GM12878 (cell line): ENCODE measurements at regions not wholly inside any gene's neighbourhood (a gene's known extent, or its start where the extent isn't known, plus 50 kb on each side); places are given as distances from the start of the nearest gene placed in this dataset.

Experiments
- ATAC-seq: fragments of 200-7000 bp; cut with Tn5 transposase; 3 replicates; pipeline ENCODE4 v1.9.1; 2020; ENCODE audit warnings: mild to moderate bottlenecking, moderate library complexity
- BruUV-seq: library from RNA; stranded (reverse); fragments of 400-500 nt; replicated peaks from 2 replicates; lab custom pipeline; 2021; lab: Mats Ljungman, UMichigan
- CTCF ChIA-PET: fragments of 300-600 bp; sonication (Branson Sonifier 250); formaldehyde crosslinking; extraction: SDS; loops from one replicate; lab custom pipeline; 2021; ENCODE audit warnings: inconsistent platforms; lab: Yijun Ruan, JAX
- POLR2A ChIA-PET: fragments of 350-600 bp; formaldehyde crosslinking; extraction: SDS; loops from one replicate; lab custom pipeline; 2021; ENCODE audit warnings: inconsistent platforms; lab: Charles Lee
- RAD21 ChIA-PET: fragments of 300-600 bp; sonication (Branson Sonifier 250); formaldehyde crosslinking; loops from one replicate; lab custom pipeline; 2023; ENCODE audit warnings: antibody characterized with exemption; ENCODE audit not compliant: unreplicated experiment; lab: Charles Lee
- SMC1A ChIA-PET: fragments of 300-600 bp; sonication (Branson Sonifier 250); formaldehyde crosslinking; loops from one replicate; lab custom pipeline; 2023; ENCODE audit not compliant: unreplicated experiment, uncharacterized antibody; lab: Charles Lee
- DNase-seq: peaks from one replicate; pipeline ENCODE4 v3.0.0-alpha.2; 2011; ENCODE audit warnings: low read depth, low spot score
- FAIRE-seq: peaks from 3 replicates; lab custom pipeline; 2011; peaks lifted over from hg19 to GRCh38; lab: Jason Lieb, UNC
- H2AFZ ChIP-seq: 2 replicates; pipeline ENCODE4 v1.6.0; 2011; ENCODE audit warnings: low read depth, low read length, control low read depth; ENCODE audit not compliant: control insufficient read depth
- H3K27ac ChIP-seq: 2 replicates; pipeline ENCODE4 v1.5.1; 2011; ENCODE audit warnings: control low read depth; ENCODE audit not compliant: control insufficient read depth, insufficient read depth
- H3K27me3 ChIP-seq, 2 experiments: replicated peaks in 1 of 2; 2 replicates each; pipeline versions ENCODE4 v1.6.0 to v1.6.1; 2011; ENCODE audit warnings: low read length in 1 of 2; ENCODE audit not compliant: control insufficient read depth in 2 of 2, insufficient read depth in 2 of 2
- H3K36me3 ChIP-seq, 2 experiments: 2 replicates each; pipeline ENCODE4 v1.5.1; 2011; ENCODE audit warnings: low read length in 1 of 2; ENCODE audit not compliant: control insufficient read depth in 2 of 2, insufficient read depth in 2 of 2
- H3K4me1 ChIP-seq: 2 replicates; pipeline ENCODE4 v1.6.1; 2011; ENCODE audit warnings: mild to moderate bottlenecking, low read length, moderate library complexity, mixed read lengths; ENCODE audit not compliant: control insufficient read depth, insufficient read depth
- H3K4me2 ChIP-seq: 2 replicates; pipeline ENCODE4 v1.6.0; 2011; ENCODE audit warnings: control low read depth; ENCODE audit not compliant: control insufficient read depth, insufficient read depth
- H3K4me3 ChIP-seq: fragments of 200-600 bp; sonication (generic); 2 replicates; pipeline ENCODE4 v1.5.1; 2016
- H3K79me2 ChIP-seq: 2 replicates; pipeline ENCODE4 v1.6.0; 2011; ENCODE audit warnings: low read length; ENCODE audit not compliant: control insufficient read depth, insufficient read depth
- H3K9ac ChIP-seq: 2 replicates; pipeline ENCODE4 v1.8.0; 2011; ENCODE audit warnings: low read length, control low read depth, mixed read lengths; ENCODE audit not compliant: control insufficient read depth, insufficient read depth
- H3K9me3 ChIP-seq: replicated peaks from 3 replicates; pipeline ENCODE4 v1.5.1; 2011; ENCODE audit warnings: mild to moderate bottlenecking, low read length; ENCODE audit not compliant: control insufficient read depth, insufficient read depth
- H4K20me1 ChIP-seq: 2 replicates; pipeline ENCODE4 v1.6.0; 2011; ENCODE audit not compliant: control insufficient read depth, insufficient read depth
- CBFB ChIP-seq: IDR thresholded peaks from 2 replicates; pipeline ENCODE4 v1.6.1; 2016; ENCODE audit warnings: antibody characterized with exemption, low read depth
- E4F1 ChIP-seq: fragments of 450-650 bp; IDR thresholded peaks from 2 replicates; pipeline ENCODE4 v1.6.1; 2018; ENCODE audit warnings: borderline replicate concordance, mild to moderate bottlenecking; ENCODE audit not compliant: partially characterized antibody
- ETV6 ChIP-seq, 2 experiments: fragments of 450-650 bp in 1 of 2; IDR thresholded peaks in 1 of 2; conservative IDR thresholded peaks in 1 of 2; 2 replicates each; pipeline ENCODE4 v1.6.1; 2014; ENCODE audit warnings: antibody characterized with exemption in 1 of 2, borderline replicate concordance in 1 of 2, low read depth in 1 of 2, mild to moderate bottlenecking in 1 of 2, moderate library complexity in 1 of 2
- GATAD2B ChIP-seq: fragments of 450-650 bp; conservative IDR thresholded peaks from 2 replicates; pipeline ENCODE4 v1.6.1; 2017; ENCODE audit warnings: low read depth, mild to moderate bottlenecking, moderate library complexity
- HDAC2 ChIP-seq: fragments of 200-600 bp; sonication (generic); IDR thresholded peaks from 2 replicates; pipeline ENCODE4 v1.6.1; 2017
- PAX5 ChIP-seq: IDR thresholded peaks from 2 replicates; pipeline ENCODE4 v1.6.1; 2011; ENCODE audit warnings: low read depth, low read length, borderline replicate concordance
- POLR2AphosphoS2 ChIP-seq: IDR thresholded peaks from 2 replicates; pipeline ENCODE4 v1.6.1; 2011; ENCODE audit warnings: low read depth, mild to moderate bottlenecking, low read length, improper control_type of control experiment, moderate library complexity
- SMAD5 ChIP-seq: IDR thresholded peaks from 2 replicates; pipeline ENCODE4 v1.6.1; 2016; ENCODE audit warnings: antibody characterized with exemption, low read depth
- TCF7 ChIP-seq: IDR thresholded peaks from 2 replicates; pipeline ENCODE4 v1.6.1; 2014; ENCODE audit warnings: antibody characterized with exemption, borderline replicate concordance
- WGBS: methylation state at CpG from one replicate; pipeline ENCODE4 v1.1.6; 2016; ENCODE audit warnings: low lambda C conversion rate; ENCODE audit not compliant: insufficient replicate concordance, insufficient coverage; ENCODE audit errors: missing lambda C conversion rate; 5-methylcytosine and 5-hydroxymethylcytosine counted together
- in situ Hi-C: fragments of 300-500 bp; cut with MboI; formaldehyde crosslinking; loops from 9 replicates; pipeline ENCODE4 v1.14.3; 2018; ENCODE audit warnings: mixed read lengths
- intact Hi-C: fragments of 100-400 bp; cut with micrococcal nuclease; formaldehyde crosslinking; loops from one replicate; pipeline ENCODE4 v1.14.2; 2022; ENCODE audit not compliant: unreplicated experiment
- TF ChIP-seq, protein P1 (sequence below): IDR thresholded peaks from 2 replicates; pipeline ENCODE4 v1.6.1; 2012; ENCODE audit warnings: improper control_type of control experiment, low read depth, low read length; ENCODE audit not compliant: insufficient replicate concordance

GRCh38 chr4:189385579-189385978, 555.1 kb upstream of the FRG1 start:
- TF ChIP-seq SMAD5 (no peak), GATAD2B (no peak), POLR2AphosphoS2 (no peak), TCF7 (no peak), ETV6 (conservative IDR thresholded peaks at IDR 0.05 in 1 of 2, IDR thresholded peaks at IDR 0.05 in 1 of 2; ENCODE audit: borderline replicate concordance in 1 of 2, low read depth in 1 of 2) (no peak), PAX5 (no peak), CBFB (no peak), E4F1 (no peak), HDAC2 (no peak)
- TF ChIP-seq, protein P1, sequence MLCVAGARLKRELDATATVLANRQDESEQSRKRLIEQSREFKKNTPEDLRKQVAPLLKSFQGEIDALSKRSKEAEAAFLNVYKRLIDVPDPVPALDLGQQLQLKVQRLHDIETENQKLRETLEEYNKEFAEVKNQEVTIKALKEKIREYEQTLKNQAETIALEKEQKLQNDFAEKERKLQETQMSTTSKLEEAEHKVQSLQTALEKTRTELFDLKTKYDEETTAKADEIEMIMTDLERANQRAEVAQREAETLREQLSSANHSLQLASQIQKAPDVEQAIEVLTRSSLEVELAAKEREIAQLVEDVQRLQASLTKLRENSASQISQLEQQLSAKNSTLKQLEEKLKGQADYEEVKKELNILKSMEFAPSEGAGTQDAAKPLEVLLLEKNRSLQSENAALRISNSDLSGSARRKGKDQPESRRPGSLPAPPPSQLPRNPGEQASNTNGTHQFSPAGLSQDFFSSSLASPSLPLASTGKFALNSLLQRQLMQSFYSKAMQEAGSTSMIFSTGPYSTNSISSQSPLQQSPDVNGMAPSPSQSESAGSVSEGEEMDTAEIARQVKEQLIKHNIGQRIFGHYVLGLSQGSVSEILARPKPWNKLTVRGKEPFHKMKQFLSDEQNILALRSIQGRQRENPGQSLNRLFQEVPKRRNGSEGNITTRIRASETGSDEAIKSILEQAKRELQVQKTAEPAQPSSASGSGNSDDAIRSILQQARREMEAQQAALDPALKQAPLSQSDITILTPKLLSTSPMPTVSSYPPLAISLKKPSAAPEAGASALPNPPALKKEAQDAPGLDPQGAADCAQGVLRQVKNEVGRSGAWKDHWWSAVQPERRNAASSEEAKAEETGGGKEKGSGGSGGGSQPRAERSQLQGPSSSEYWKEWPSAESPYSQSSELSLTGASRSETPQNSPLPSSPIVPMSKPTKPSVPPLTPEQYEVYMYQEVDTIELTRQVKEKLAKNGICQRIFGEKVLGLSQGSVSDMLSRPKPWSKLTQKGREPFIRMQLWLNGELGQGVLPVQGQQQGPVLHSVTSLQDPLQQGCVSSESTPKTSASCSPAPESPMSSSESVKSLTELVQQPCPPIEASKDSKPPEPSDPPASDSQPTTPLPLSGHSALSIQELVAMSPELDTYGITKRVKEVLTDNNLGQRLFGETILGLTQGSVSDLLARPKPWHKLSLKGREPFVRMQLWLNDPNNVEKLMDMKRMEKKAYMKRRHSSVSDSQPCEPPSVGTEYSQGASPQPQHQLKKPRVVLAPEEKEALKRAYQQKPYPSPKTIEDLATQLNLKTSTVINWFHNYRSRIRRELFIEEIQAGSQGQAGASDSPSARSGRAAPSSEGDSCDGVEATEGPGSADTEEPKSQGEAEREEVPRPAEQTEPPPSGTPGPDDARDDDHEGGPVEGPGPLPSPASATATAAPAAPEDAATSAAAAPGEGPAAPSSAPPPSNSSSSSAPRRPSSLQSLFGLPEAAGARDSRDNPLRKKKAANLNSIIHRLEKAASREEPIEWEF, result no peak
- no peaks in the 10 kb centered on the region for H3K79me2 ChIP-seq
- H3K4me2 ChIP-seq, result no peak overlapping the region
- intact Hi-C loops (no loop called here), in situ Hi-C loops (no loop called here)
- no peak overlapping the region for H3K9ac ChIP-seq
- SMC1A ChIA-PET, result no interaction called here
- CTCF ChIA-PET, result interaction anchor here (0.7 kb wide), 1 partner anchor 55 kb away, joined by 3 read pairs; no protein-coding TSS in a partner anchor
- RAD21 ChIA-PET, result no interaction called here
- no peak for ATAC-seq
- H3K27me3 ChIP-seq, result no peaks in the 10 kb centered on the region
- no peak for FAIRE-seq
- no peak overlapping the region for H3K4me3 ChIP-seq
- no peaks in the 10 kb centered on the region for H3K9me3 ChIP-seq
- H3K36me3 ChIP-seq, result no peaks in the 10 kb centered on the region
- WGBS, result 66% methylated on average over 2 of the region's 2 CpGs
- no peak for DNase-seq
- no peak overlapping the region for H2AFZ ChIP-seq
- H3K27ac ChIP-seq, result no peak overlapping the region
- POLR2A ChIA-PET, result no interaction called here
- no TSS peak for BruUV-seq
- H4K20me1 ChIP-seq, result no peaks in the 10 kb centered on the region
- no peaks in the 10 kb centered on the region for H3K4me1 ChIP-seq
